Fibroblast of skin of right biceps (primary cell): ENCODE measurements at regions not wholly inside any gene's neighbourhood (a gene's known extent, or its start where the extent isn't known, plus 50 kb on each side); places are given as distances from the start of the nearest gene placed in this dataset.

Experiments
- DNase-seq: peaks from one replicate; pipeline ENCODE4 v3.0.0-alpha.2; 2013

DNA sequence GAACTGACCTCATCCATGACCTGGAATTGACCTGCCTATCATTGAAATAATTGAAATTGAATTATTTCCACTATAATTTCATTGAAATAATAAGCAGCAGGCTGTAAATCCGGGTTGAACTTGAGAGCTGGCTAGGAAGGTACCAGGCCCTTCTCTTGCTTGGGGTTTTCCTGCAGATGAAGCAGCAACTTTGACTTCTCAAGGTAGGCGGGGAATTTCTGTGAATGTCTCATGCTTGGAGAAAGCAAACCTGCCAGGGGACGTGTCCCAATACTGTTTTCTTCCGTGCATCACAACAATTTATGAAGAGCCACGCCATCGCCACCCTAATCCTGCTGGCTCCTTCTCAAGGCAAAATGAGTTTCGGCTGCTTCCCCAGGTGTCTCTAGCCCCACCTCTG lies 97.5 kb upstream of the XYLT1 start:
- no peak for DNase-seq

DNA sequence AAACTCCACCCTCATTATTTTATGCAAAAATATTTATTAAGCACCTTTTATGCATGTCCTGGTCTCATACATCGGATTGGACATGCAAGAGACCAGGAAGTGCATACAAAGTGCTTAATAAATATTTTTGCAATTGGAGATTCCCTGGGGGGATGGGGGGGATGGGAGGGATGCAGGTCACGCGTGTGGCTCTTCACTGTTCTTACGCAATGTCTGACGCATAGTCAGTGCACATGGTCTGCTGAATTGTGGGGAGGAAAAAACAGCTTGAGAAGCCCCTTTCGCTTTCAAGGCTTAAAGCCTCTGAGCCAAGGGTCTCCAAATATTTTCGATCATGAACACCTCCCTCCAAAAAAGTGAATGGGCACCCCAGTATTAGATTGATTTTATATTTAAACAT lies 96.7 kb upstream of the XYLT1 start:
- no peak for DNase-seq

DNA sequence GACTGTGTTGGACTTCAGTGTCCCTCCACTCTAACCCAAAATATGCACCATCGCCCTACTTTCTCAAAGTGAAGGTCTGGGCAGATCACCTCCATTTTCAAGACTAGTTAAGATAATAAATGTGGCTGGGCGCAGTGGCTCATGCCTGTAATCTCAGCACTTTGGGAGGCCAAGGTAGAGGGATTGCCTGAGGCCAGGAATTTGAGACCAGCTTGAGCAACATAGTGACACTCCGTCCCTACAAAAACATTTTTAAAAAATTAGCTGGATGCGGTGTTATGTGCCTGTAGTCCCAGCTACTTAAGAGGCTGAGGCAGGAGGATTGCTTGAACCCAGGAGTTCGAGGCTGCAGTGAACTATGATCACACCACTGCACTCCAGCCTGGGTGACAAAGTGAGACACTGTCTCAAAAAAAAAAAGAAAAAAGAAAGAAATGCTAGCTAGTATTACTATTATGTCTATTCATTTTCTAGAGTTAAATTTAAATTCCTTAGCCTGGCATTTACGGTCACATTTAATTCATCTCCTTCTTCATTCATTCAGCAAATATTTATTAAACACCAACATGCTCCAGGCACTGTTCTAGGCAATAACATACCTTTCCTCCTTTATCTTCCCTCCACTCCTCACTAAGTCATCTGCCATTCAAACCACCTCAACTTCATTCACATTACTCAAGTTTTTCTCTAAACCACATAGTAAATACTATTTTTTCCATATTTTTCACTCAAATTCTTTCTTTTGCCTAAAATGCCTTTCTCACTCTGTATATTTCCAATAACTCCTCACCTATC lies 96.1 kb upstream of the XYLT1 start:
- no peak for DNase-seq

DNA sequence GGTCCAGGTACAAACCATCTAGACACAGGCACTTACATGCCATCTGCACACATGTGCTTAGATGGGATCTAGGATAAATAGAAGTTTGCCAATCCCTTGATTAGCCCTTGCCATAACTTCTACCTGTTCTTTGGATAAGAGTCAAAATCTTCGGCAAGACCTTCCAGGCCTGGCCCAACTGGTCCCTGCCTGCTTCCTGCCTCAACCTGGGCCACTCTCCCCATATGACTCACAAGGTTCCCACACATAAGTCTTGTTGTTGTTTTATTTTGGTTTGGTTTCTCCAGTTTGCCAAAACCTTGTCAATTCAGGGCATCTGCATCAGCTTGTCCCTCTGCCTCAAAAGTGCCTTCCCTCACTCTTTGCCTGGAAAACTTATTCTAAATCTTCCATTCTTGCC lies 95.3 kb upstream of the XYLT1 start:
- DNase-seq: no peak

DNA sequence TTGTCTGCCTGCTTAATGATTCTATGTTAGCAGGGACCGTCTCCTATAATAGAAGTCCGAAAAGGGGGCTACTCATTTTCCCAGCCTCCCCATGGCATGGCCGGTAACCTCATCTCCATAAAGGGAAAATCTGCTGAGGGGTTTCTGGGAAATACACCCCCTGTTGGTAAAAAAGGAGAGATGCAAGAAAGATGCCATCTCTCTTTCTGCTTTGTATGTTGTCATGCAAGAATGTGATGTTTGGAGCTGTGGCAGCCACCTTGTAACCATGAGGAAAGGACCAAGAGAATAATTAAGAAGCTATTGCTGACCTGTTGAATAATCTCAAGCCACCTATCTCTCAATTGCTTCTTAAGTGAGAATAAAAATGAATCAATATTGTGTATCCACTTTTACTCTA lies 94.8 kb upstream of the XYLT1 start:
- DNase-seq: no peak

DNA sequence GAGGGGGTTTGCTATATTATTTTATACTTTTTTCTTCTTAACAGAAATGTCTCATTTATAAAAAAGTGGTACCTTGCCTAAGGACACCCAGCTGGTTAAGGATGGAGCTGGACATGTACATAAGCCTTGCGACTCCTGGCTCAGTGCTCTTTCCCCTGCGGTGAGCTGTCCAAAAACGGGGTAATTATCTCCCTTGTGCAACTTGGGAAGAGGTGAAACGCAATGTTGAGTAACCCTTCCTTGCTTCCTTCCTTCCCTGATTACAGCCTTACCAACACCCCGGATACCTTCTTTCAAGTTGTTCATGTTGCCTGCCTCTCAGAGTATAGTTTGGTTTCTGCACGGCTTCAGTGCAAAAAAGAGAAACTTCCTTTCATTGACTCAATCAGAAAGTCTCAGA lies 94.1 kb upstream of the XYLT1 start:
- no peak for DNase-seq

DNA sequence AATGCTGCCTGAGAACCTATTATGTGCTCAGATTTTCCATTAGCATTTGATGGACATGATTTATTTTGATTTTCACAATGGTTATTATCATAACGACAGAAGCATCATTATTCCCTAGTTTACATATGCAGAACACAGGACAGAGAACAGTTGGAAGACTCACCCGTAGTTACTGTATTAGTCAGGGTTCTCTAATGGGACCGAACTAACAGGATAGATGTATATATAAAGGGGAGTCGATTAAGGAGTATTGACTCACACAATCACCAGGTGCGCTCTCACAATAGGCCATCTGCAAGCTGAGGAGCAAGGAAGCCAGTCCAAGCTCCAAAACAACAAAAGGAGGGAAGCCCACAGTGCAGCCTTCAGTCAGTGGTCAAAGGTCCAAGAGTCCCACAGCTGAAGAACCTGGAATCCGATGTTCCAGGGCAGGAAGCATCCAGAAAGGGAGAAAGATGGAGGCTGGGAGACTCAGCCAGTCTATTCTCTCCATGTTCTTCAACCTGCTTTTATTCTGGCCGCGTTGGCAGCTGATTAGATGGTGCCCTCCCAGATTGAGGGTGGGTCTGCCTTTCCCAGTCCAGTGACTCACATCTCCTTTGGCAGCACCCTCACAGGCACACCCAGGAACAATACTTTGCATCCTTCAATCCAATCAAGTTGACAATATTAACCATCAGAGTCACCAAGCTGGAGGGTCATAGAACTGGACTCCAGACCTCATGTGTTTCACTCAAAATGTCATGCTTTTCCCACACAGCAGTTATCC lies 92.7 kb upstream of the XYLT1 start:
- DNase-seq: no peak

DNA sequence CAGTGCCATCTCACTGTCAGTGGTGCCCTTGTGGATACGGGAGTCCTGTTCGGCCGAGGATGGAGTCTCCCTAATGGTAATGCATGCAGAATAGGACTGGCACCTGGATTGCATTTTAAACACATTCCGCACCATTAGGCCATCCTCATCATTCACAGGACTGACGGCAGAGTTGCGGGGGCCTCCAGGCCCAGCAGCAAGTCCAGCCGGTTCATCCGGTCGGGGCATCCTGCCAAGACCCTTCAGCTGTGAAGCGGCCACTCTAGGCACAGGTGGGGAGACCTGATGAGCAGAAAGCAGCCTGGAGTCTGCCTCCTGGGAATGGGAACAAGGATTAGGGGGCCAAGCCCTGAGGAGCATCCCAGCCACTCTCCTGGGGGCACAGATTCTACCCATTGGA lies 90.3 kb upstream of the XYLT1 start:
- DNase-seq: no peak

DNA sequence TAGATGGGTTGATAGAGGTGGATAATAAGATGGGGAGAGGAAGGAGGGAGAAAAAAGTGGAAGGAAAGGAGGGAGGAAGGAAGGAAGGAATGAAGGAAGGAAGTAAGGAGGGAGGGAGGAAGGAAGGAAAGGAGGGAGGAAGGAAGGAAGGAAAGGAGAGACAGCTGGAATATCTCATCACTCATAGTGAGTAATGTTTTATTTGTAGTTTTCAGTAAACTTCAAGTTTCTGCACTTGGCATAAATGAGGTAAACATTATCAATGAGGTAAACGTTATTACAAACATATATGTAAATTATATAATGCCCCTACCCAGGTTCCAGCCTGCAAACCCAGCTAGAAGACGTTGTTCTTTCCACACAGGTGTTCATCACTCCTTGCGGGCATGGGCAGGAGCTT lies 89.8 kb upstream of the XYLT1 start:
- DNase-seq: no peak

DNA sequence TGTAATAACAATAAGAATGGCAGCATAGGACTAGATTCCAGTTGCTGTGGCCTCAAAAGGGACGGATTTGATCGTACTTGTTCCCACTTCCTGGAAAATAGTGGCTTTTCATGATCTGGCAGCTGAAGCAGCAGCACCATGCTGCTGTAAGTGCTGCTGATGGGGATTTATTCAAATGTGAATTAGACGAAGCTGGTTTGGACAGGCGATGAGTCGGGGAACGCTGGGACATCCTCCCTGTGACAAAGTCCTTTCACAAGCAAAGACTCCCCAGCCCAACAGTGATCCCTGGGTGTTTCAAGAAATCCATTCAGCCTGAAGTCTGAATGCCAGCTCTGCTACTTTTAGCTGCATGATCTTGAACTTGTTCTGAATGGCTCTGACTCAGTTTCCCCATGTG lies 88.6 kb upstream of the XYLT1 start:
- no peak for DNase-seq

DNA sequence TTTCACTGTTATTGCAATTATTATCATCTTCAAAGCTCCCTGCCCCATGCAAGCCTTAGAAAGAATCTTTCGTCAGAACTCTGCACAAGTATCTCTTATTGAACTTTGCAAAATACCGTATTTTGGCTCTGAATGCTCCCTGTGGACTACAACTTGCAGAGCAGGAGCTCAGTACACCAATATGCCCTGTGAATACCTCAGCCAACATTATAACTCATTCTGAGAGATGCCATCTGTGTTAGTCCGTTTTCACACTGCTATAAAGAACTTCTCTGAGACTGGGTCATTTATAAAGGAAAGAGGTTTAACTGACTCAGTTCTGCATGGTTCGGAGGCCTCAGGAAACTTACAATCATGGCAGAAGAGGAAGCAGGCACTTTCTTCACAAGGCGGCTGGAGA lies 87.2 kb upstream of the XYLT1 start:
- DNase-seq: no peak

DNA sequence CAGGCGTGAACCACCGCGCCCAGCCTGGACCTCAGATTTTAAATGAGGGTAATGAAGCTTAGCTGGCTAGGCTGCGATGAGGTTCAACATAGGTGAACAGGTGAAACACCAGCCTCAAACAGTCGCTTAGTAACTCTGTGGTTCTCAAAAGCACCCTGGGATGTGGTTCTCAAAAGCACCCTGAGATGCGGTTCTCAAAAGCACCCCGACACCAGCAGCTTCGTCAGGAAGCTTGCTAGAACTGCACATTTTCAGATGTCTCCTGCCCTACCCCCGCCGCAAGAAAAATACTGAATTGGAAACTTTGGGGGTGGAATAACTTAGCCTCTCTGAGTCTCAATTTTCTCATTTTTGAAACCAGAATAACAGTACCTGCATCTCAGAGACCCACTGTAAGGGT lies 86.7 kb upstream of the XYLT1 start:
- no peak for DNase-seq

DNA sequence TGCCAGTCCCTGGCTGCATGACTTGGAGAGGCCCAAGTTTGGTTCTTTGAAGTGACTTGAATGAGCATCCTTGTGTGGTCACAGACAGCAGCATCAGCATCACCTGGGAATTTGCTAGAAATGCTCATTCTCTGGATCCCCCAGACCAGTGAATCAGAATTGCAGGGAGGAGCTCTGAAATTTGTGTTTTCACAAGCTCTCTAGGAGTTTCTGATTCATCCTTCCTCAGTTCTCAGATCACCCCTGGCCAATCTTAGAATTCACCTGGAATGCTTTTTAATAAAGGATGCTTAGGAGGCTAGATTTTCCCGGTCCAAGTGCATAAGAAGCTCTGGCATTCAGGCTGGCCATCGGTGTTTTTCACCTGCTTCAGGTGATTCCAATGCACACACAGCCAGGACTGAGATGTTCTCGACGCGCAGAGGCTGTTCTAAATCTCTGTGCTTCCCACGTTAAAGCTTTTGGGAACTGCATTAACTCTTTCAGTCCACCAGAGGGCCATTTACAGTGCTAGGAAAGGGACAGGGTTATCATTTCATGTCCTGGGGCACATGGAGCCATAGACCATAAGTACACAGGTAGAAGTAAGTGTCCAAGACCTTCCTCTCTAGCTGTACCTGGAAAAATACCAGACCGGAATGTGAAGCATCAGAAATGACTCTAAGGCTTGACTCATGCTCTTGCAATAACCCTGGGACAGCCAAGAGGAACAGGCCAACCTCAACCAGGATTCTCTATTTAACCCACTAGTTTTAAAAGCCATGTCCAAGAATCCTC lies 85.7 kb upstream of the XYLT1 start:
- peak; percentile 56 for DNase-seq

DNA sequence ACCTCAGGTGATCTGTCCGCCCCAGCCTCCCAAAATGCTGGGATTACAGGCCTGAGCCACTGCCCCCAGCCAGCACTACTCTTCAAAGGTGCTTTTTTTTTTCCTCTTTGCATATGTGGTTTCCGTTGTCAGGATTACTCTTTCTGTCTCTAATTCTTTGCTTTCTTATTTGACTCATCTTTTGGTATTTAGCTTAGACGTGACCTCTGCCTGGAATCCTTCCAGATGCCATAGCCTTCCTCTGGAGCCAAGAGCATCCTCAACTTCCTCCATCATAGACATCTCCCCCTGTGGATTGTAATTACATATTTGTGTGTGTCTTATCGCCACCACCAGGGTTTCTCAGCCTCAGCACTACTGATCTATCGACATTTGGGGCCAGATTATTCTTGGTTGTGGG lies 84.4 kb upstream of the XYLT1 start:
- peak; percentile 99 for DNase-seq

DNA sequence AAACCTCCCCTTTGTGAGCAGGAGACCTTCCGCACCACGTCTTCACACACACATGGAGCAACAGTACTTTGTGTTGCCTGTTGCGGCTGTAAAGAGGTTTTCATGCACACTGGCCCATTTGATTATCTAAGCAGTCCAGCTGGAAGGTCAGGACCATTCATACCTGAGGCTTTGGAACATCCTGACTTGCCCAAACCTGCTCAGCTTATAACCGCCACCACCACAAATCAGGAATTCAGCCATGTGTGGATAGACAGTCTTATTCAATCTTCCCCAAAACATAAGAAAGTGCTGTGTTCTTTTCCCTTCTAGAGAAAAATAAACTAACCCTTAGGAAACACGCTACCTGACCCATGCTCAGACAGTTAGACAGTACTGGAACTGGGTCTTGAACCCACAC lies 81.6 kb upstream of the XYLT1 start:
- DNase-seq: no peak

DNA sequence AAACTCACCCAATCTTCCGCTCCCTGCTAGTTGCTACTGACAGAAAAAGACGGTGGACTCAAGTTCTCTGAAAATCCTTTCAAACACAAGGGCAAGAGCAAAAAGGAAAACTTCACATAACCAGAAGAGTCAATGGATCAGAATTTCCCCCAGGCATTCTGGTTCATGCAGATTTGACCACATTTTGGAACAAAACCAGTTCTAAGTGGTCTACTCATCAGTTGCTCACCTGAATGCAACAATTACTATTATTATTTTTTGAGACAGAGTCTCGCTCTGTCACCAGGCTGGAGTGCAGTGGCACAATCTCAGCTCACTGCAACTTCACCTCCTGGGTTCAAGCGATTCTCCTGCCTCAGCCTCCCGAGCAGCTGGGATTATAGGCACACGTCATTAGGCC lies 80.9 kb upstream of the XYLT1 start:
- peak; percentile 65 for DNase-seq

DNA sequence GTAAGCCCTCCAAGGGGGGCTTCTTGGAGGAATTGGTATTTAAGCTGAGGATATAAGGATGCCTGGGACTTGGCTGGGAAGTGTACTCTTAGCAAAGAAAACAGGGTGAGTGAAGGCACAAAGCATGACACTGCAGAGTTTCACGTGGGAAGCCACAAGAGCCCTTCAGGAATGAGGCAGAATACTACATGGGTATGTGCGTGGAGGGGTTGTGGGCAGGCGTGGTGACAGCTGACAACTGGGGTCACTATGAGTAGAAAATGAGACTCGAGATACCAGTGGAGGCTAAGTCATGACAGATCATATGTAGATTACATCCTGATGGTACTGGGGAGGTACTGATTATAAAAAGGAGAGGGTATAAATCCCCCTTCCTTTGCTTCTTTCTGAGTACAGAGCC lies 78.1 kb upstream of the XYLT1 start:
- peak; percentile 21 for DNase-seq

DNA sequence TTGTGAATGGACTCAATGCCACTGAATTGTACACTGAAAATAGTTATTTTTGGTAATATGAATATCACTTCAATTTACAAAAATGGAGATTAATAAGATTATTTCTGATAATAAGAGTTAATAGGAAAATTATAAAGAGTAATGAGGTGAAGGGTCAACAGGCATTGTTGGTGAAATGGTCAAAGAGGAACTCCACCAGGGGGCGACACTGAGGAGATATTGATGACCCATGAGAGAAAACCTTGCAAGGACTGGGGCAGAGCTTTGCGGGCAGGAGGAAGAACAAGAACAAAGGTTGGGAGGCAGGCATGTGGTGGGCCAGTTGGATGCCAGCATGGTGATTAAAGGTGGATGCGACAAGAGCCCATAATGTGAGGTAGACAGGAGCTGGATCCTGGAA lies 74.0 kb upstream of the XYLT1 start:
- no peak for DNase-seq

DNA sequence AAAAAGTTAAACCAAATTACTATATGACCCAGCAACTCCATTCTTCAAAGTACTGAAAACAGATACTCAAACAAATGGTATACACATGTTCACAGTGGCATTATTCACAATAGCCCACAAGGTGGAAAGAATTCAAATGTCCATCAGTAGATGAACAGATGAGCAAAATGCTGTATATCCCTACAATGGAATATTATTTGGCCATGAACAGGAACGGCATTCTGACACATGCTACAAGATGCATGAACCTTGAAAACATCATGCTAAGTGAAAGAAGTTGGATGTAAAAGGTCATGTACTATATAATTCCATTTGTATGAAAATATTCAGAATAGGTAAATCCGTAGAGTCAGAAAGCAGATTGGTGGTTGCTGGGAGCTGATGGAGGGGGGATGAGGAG lies 73.5 kb upstream of the XYLT1 start:
- no peak for DNase-seq

DNA sequence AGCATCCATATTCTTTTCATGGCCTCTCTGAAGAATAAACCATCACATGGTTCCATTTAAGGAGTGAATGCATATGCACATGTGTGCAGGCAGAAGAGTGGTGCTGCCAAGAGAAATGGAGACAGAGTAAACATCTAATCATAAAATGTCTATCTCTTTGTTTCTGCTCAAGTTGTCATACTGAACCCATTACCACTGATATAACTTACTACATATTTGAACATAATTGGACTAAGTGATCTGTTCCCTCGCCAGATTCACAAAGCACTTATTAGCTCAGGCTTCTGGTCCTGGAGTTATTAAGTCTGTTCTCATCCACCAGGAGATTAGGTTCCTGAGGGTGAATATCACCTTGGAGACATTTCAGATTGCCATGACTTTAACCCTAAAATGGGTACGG lies 72.3 kb upstream of the XYLT1 start:
- DNase-seq: no peak

DNA sequence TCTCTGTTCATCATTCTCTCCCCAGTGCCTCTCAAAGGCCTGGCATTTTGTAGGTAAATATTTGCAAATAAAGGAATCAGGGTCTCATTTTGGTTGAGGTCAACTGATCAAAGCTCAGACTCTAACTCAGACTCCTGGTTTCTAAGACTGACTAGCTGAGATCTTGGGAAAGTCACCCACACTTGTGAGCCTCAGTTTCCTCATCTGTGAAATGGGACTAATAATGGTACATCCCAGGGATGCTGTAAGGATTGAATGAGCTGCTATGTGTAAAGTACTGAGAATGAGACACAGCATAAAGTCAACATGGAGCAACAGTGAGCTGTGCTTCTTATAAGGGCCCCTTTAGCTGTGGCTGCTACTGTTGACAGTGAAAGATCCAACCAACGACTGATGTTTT lies 70.6 kb upstream of the XYLT1 start:
- DNase-seq: no peak

DNA sequence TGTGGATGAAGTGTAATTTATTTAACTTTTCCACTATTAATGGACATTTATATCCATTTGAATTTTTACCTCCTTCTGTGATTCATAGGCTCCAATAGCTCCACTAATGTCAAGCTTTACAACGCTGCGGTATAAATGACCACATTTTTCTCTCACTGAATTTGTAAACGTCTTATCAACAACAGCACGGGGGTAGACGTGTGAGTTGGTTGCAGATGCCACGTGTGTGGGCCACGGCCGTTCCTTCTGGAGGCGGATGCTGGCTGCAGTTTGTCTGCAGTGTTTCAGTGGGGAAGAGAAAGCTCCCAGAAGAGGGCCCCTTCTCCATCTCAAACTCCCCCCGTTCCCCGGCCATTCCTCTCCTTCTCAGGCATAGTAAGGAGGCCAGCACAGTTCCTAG lies 68.2 kb upstream of the XYLT1 start:
- DNase-seq: peak; percentile 55

DNA sequence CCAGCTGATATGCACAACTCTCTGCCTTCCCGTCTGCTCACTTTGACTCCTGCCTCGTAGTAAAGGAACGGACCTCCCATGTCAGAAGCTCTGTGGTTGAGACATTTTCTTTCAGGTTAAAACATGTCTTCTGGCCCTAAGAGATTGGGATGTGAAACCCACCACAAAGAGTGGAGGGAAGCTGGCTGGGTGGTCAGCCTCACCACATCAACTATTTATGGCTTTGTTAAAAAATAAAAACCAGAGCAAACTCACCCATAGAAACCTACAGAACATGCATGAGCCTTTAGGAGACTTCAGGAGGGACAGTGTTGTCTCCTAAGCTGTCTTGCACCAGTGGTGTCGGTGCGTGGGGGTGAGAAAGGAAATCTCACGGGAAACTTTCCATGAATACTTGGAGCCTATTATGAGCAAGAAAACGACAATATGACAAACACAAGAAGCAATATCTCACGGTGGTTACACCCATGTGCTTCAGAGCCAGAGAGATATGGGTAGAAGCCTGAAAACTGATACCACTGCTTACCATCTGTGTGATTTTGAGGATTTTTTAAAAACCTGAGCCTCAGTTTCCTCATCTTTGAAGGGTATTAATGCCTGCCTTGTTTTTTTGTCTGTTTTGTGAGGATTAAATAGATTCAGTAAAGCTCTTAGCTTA lies 61.7 kb upstream of the XYLT1 start:
- DNase-seq: no peak
